SHP77 (cell line): ENCODE measurements at regions not wholly inside any gene's neighbourhood (a gene's known extent, or its start where the extent isn't known, plus 50 kb on each side); places are given as distances from the start of the nearest gene placed in this dataset.

Experiments used
- DNase-seq, 2 experiments: peaks; one replicate each; lab custom pipeline; 2025; lab: John Stamatoyannopoulos, UW

DNA sequence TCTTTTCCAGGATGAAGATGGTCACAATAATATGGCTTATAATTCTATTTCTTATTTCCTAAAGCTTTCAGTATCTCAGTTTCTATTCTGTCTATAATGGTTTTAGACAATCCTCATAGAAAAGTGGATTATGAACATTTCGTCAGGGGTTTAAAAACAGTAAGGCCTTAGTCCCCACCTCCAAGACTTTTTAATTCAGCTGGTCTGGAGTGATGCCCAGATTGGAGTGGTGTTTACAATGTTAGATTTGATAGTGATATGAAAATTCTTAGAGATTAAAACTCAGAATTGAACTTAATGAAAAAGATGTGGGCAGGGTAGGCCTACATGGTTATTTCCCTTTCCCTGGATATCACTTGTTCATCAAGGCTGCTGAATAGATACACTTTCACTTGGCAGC, 1238.3 kb downstream of the SORCS3 start:
- no peak for DNase-seq

DNA sequence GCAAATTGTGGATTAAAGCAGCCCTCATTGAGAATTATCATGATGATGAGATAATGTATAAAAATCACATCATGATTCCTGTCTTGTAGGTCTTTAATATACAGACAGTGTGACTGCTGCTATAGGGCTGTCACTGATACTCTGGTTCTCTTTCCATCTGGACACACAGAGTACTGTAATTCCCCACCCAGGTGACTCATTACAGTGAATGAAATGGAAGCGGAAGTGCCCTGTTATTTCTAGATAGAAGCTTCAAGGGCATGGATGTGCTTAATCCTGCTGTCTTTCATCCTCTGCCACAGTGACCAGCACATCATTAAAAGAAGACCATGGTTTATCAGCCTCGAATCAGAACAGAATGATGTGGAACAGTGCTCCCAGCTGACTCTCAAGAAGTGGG, 1234.0 kb downstream of the SORCS3 start:
- no peak for DNase-seq

DNA sequence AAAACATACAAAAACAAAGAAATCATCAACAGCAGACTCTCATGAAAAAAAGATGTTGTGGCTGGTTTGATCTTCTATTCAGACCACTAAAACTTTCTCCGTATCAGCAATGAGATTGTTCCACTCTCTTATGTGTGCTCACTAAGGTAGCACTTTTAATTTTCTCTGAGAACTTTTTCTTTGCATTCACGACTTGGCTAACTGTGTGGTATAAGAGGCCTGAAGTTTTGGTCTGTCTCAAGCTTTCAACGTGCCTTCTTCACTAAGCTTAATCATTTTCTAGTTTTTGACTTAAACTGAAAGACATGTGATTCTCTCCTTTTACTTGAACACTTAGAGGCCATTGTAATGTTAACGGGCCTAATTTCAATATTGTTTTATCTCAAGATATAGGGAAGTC, 1231.6 kb downstream of the SORCS3 start:
- no peak for DNase-seq

DNA sequence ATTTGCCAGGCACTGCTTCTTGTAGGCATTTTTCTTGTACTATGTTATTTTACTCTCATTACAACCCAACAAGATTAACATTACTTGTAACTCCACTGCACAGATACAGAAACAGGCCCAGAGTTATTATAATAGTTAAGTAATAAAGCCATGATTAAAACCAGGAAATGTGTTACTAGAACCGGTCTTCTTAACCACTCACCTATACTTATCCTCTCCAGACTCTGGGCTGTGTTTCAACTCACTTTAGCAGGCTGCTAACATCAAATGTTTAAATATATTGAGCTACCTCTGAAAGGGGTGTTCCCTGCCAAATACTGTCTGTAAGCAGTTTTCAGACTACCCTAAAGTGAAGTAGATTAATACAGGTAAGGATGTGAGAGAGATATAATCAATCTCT, 1227.8 kb downstream of the SORCS3 start:
- no peak for DNase-seq

DNA sequence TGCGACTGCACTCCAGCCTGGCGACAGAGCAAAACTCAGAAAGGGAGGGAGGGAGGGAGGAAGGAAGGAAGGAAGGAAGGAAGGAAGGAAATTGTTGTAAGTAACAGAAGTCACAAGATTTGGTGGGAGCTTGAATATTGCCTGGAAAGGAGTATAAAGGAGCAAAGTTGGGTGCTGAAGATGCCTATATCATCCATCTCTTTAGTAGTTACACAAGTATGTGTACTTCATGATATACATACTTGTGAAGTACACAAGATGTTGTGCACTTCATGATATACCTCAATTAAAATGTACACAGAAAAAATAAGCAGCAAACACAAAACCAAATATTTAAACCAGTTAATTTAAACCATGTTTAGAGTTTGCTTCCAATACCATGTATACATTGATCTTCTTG, 1223.8 kb downstream of the SORCS3 start:
- DNase-seq: no peak

DNA sequence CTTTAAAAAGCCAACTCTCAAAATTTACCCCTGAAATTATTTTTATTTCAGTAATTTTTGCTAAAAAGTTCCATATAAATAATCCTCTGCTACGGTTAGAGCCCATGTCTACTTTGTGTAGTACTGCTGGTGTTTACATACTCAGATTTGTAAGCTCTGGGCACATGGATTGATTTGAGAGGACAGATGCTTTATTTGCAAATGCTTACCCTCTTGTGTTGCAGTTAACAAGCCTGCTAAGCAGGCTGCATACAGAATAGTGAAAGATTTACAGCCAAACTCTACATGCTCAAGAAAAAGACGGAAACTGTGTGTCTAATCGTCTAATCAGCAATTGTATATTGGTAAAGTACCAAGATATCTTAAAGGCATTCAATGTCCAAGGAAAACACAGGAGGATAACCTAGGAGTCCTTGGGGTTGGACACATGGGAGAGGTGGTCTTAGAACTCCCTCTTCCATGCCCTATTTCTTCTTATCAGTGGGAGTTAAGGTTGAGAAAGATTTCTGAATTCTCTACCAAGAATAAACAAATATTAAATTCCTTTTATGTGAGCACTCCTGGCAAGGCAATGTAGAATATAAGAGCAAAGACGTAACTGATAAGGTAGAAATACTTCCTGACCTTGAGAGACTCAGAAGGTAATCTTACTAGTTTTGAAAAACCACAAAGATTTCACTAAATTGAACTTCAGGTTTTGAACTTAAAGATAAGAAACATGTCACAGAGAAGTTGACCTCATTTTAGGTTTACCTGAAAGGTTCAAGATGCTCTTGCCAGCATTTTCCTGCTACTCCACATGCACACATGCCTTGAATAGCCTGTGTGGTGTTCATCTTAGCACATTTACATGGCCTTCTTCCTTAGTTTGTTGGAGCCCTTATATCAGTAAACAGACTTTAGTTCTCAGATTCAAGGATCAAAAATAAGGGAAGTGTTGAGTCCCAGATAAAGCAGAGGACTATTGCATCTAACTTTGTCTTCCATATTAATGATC, 1216.5 kb downstream of the SORCS3 start:
- no peak for DNase-seq

DNA sequence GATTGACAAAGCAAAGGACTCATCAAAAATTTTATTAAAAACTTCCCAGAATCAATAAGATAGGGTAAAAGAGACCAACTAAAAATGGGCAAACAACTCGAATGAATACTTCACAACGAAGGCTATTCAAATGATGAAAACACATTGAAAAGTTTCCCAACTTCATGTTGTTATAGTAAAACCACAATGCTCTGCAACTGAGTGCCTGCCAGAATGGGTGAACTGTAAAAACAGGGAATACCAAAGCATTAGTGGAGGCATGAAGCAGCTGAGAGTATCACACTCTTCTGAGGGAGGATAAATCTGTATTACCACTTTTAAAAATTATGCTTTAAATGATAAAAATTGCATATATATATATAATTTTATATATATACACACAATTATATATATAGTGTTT, 1214.7 kb downstream of the SORCS3 start:
- DNase-seq: no peak

DNA sequence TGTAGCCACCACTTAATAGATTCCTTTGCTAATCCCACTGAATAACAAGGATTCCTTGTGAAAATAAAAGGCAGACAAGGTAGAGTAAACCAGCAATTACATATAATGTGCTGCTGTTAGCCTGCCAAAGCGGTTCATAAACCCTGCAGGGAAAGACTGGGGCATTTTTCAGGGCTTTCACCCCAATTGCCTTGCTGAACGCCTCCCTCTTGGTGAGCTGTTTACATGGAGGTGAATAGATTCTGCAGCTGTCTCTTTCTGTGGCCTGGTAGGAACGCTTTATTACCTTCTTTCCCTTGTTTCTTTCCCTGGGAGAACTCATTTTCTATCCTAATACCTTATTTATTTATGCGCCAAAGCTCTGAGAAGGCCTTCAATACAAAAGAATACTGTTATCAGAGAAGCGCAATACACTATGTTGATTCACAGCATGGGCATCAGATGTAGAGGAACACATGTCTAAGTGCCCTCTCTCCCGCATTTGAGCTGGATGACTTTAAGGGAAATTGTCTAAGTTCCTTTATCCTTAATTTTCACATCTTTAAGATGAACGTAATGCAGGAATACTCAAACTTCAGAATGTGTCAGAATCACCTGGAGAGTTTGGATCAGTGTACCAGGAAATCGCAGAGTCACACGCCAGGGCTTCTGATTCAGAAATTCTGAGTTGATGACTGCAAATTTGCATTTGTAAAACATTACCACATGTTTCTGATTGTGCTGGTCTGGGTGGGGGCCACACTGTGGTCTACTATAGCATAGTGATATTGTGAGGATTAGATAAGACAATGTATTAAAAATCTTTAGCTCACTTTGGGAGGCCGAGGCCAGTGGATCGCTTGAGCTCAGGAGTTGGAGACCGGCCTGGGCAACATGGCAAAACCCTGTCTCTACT, 1203.8 kb downstream of the SORCS3 start:
- DNase-seq: no peak

DNA sequence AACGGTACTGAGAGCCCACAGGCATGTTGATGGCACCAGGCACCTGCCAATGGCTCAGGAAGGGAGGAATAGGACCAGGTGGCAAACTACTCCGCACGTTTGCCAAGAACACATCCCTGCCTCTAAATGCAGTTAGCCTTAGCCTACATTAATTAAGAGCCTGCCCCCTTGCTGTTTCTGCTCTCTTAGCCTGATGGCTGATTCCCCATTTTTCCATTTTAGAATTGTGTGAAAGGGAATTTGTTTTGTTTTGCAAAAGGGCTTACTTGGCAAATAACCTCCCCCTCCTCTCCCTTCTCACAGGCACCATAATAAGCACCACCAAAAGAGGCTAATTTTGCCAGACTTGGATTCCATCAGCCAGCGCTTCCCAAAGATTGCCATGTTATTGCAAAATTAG, 1203.2 kb downstream of the SORCS3 start:
- DNase-seq: no peak

DNA sequence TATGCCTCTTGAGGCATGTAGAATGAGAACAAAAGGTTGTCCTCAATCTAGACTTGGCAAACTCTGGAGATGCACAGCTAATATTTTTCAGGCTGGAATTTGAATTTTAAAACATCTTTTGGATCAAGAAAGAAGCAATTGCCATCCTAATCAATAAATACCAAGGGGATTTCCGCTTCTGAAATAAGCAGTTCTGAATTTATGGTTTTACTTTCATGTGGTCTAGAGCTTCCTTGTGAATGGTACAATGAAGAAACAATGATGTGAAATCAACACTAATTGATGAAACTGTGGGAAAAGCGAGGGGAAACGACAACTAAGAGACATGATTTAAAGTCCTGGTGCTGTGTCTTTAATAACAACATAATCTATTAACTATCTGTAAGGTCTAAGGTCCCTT, 1202.7 kb downstream of the SORCS3 start:
- no peak for DNase-seq

DNA sequence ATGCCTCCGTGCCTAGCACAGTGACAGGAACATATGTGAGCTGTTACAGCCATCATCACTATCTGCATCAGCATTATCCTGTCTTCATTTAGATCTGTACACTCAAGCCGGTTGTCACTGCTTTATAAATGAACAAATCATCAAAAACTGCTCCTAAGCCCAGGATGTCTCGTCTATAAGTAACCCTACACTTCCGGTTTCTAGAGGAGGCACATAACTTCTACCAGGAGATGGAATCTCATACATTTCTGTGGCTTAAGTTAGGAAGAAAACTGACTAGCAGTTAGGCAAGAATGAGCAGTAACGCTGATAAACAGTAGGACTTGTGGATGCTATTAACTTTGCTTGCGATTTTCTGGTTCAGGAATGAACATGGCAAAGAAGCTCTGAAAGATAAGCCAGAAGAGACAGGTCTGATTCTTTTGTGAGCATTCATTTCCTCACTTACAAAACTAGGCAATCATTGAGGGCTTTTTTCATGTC, 1199.2 kb downstream of the SORCS3 start:
- DNase-seq: no peak

DNA sequence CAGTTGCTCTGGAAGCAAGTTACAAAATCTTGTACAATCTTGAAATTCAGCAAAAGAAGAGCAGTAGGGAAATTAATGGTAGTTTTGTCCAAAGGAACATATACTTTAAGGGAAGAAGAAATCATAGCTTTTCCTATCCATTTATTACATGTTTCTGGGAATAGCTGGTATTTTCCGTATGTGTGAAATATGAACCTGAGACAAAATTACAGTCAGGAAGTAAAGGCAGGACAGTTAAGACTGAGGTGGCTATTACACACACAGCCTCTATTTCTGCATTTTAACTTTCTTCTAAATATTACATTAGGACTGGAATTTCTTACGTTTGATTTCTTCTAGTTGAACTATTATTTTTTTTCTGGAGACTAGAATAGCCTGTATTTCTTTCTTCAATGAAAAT, 1197.3 kb downstream of the SORCS3 start:
- DNase-seq: no peak

DNA sequence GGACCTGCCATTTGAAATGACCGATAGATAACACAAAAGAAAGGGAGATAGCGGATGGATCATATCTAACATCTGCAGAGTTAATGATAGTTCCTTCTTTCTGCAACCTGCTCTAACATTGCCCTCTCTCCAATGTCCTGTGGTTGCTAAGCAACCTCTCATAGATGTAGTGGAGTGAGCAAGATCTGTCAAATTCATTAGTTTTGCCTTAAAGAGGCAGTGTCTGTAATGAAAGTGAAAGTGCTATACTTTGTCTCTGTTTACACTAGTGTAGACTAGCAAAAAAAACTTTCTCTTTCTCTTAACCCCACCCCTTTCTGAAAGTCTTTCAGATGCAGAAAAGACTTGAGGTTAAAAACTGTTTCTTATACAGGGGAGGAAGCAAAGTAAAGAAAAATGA, 1196.9 kb downstream of the SORCS3 start:
- DNase-seq: no peak

DNA sequence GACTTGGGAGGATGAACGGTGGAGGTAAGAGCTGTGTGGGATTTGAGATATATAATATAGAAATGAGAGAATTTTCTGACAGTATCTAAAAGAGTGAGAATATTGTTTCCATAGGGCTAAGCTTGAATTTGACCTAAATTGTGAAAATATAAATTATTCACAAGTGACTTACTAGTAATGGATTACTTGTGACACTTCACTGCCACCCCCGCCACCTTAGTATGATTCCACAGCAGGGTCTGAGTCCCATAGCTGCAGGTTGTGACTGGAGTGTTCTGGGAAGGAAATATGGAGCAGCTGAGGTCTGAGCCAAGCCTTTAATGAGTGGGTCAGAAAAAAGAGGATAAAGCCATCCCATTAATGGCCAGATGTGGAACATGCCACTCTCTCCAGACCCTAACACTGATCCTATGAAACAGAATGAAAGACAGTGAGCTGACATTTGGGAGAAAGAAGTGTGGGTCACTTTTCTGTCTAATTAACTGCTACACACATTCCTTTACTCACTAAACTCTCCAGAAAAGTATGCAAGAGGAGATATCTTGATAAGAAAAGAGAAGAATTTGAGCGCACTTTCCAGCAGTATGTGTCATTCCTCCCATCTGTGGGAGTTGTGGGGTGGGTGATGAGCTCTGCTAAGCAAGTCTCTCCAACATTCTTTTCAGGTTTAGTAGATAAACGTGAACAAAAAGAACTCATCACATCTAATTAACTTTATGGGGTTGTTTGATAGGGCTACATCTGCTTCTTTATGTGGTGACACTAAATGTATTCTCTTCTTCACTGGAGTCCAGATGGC, 1193.4 kb downstream of the SORCS3 start:
- DNase-seq: no peak

DNA sequence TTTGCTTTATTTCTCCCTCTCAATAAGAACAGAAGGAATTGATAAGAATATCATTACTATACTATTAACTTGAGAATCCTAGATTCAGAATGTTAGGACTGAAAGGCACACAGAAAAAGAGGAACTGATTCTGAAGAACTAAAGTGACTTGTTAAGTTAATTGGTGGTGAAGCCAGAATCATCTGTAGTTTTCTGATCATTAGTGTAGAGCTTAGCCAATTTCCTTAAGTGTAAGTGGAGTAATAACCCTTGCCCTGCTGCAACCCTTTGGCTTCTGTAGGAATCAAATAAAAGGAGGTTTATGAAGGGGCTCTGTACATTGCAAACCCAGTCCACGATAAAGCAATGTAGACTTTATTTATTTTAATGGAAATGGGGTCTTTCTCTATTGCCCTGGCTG, 1186.0 kb downstream of the SORCS3 start:
- no peak for DNase-seq

DNA sequence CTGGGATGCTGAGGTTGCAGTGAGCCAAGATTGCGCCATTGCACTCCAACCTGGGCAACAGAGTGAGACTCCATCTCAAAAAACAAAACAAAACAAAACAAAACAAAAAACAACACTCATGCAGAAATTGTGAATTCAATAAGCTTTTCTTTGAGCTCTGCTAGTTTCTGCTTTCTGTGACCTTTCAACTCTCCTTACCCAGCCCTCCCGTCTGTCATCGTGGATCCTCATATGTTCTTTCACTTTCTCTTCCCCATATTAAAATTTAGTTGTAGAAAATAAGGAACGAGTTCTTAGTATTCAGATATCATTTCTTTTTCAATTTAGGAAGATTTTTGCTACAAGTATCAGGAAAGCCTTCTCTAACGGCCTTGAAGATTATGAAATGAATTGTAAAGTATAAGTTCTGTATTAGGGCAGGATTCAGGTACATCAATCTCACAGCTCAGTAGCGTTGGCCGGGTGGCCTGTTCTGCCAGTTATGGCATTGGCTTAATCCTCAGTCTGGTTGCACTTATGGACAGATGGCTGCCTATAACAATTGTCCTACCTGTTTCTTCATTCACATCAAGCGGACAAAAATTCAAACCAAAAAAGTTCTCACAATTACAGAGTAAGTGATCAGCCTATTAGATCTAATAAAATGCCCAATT, 1167.0 kb downstream of the SORCS3 start:
- no peak for DNase-seq

DNA sequence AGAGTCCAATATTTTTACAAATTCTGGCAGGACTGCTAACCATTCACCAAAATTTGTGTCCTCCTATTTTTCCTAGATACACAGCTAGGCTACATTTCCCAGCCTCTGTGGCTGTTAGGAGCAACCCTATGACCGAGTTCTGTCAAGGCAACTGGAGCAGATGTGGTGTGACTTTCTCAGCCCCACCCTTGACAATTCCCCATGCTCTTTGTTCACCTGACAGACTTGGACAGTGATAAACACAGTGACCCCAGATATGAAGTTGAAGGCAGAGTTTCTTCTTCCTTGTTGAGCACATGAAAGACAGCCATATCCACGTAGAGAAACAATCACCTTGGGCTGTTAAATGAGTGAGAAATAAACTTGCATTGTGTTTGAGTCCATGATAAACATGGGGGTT, 1162.1 kb downstream of the SORCS3 start:
- DNase-seq: no peak

DNA sequence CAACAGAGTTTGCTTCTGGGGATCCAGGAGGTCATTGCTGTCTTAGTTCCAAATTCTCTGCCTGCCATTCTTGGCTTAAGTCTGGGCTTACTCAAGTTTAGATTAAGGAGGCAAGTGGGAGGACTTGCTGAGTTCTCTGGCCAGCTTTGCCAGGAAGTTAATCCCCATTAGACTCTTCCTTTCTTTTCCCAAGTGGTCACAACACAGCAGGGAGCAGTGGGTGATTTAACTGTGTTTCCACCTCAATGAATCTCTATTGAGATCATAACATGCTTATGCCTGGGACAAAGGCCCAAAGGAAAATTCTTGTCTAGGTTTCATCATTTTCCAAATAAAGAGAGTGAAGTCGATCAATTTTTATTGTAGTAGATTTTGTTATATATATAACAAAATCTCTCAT, 1159.6 kb downstream of the SORCS3 start:
- DNase-seq: no peak

DNA sequence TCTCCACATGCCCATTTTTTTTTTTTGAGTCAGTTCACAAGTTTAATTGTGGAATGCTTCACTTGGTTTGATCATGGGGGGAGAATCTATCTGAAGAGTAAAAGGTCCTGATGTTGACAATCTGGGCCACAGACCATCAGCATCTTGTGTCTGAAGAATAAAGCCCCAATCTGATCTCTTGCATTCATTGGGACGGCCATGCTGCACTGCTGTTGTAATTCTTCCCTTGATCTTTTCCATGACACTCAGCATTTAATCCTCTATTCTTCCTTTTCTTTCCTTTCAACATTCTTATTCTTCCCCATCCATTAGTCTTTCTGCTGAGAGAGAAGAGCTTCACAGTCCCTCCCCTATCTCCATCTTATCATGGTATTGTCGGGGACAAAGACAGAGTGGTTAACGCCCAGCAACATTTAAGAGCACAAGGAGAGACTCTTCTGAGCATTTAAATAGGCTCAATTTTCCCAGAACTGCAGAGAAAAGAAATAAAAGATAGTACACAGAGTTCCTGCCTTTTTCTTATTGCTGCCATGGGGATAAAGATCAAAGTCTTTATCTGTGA, 1157.3 kb downstream of the SORCS3 start:
- DNase-seq: no peak

DNA sequence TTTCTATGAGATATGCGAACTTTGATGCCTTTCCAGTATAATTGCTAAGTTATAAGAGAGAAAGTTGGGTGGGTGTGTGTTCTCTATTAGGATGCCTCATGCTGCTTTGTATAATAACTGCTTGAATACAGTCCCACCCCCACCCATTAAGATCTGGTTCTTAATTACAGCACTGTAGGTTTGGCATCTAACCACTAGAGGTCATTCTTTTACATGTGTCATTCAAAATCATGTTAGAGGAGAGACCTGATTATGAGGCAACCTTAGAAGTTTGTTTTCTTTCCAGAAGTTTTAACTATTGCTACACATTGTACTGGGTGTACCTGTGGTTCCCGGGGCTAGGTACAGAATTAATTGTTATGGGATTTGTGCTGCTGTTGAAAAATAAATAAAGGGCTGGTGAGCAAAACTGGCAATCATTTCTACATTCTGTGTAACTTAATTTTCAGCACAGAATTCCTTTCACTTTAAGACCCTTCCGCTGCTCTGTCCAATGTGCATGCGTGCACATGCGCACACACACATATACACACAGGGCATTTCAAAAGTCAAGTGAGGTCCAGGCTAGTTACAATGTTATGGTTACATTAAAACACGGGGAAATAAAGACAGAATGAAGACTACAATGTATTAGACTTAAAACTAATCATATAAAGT, 1156.3 kb downstream of the SORCS3 start:
- peak; percentile 21 to 40 for DNase-seq

DNA sequence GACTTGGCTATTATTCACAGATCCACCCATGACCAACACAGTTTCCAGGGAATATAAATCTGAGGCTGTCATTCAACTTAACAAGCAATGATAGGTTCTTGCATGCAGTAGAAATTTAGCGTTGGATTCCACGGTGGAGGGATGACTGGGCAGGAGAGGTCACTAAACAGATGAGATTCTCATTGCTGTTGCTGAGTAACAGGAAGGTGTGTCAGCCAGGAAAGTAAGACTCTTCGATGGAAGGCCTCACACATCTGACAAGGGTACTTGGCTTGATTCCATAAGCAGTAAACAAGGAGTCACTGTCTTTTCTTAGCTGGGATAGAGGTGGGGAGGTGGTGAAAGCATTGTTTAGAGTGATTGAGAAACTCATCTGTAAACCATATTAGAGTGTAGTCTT, 1152.0 kb downstream of the SORCS3 start:
- DNase-seq: no peak
